HG02678 (cell line): ENCODE measurements at regions not wholly inside any gene's neighbourhood (a gene's known extent, or its start where the extent isn't known, plus 50 kb on each side); places are given as distances from the start of the nearest gene placed in this dataset.

ENCODE experiments used
- ATAC-seq: cut with Tn5 transposase; IDR thresholded peaks from one replicate; pipeline ENCODE4 v1.9.1; 2021; ENCODE audit warnings: mild to moderate bottlenecking, moderate library complexity; ENCODE audit not compliant: unreplicated experiment

DNA sequence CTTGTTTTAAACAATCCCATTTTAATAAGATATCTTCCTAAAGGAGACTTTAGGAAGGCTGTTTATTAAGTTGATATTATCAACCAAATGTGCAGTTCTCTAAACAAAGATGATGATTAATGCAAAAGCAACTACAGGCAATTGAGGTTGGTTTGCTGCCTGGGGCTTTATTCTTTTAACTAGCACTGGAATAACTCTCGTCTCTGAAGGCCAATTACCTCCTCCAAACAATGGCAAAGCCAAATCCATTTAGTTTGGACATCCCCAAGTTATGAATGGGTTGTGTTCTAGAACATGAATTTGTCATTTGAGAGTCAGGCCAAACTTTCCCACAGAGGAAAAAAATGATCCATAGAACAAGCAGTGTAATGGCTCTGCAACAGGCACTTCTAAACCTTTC is 114.1 kb downstream of the SLC16A9 start:
- ATAC-seq = no peak

- no peak for ATAC-seq
Measured at GRCh38 chr10:59593768-59594167, 115.9 kb downstream of the SLC16A9 start.

- ATAC-seq = no peak
Measured at GRCh38 chr10:59589796-59590195, 119.9 kb downstream of the SLC16A9 start.

- ATAC-seq = no peak
Measured at GRCh38 chr10:59588791-59589190, 120.9 kb downstream of the SLC16A9 start.

DNA sequence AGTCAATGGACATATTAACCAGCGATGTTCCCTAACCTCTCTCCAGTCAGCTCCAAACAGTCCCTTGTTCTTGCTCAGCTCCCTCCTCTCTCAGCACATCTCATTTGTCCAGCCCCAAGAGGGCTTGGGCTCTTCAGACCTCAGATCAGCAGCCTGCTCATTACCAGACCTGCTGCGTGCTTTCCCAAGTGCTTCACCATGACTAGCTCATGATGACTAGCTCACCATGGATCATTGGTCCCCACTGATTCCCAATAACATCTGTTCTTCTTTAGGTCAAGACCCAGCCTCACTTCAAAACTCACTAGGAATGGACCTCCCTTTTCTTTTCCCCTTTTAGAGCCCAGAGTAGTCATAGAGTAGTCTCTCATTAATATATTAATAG is 121.9 kb downstream of the SLC16A9 start:
- ATAC-seq = no peak

GRCh38 chr10:59587083-59587755 is 122.4 kb downstream of the SLC16A9 start:
- ATAC-seq = no peak

GRCh38 chr10:59586407-59586891 is 123.2 kb downstream of the SLC16A9 start:
- ATAC-seq = no peak

DNA sequence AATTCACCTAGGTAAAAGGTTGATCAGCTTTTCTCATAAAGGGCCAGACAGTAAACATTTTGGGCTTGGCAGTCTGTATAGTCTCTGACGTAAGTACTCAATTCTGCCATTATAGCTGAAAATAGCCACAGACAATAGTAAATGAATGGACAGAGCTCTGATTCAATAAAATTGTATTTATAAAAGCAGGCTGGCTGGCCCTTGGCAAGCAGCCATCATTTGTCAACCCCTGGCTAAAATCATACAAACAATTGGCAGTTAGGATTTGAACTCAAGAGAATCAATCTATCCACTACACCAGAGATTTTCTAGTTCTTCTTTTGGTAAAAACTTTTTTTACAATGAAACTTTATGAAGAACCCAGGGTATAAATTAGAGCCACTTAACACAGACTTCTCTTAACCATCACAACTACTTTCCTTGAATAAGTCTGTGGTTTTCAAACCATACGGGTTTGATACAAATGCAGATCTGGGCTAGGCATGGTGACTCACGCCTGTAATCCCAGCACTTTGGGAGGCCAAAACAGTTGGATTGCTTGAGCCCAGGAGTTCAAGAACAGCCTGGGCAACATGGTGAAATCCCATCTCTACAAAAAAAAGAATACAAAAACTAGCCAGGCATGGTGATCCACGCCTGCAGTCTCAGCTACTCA is 124.5 kb downstream of the SLC16A9 start:
- no peak for ATAC-seq

- no peak for ATAC-seq
Measured at GRCh38 chr10:59582780-59583179, 126.9 kb downstream of the SLC16A9 start.

DNA sequence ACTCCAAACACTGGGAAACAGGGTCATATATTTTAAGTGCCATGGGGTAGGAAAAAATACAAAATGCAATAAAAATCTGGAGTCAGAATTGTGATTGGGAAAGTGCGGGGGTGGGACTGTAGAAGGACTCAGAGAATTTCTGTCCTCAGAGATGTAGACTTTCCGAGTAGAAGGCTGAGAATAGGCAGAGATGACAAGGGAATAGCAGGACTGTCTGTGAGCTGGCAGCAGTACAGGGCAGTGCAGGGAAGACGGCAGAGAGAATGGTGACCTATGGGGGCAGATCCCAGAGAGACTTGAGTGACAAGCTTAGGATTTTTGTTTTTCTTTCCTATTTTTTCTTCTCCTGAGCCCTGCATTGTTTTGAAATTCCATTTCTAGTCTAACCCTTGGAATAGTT is 127.6 kb downstream of the SLC16A9 start:
- no peak for ATAC-seq

GRCh38 chr10:59580026-59580863 is 129.4 kb downstream of the SLC16A9 start:
- ATAC-seq = no peak

DNA sequence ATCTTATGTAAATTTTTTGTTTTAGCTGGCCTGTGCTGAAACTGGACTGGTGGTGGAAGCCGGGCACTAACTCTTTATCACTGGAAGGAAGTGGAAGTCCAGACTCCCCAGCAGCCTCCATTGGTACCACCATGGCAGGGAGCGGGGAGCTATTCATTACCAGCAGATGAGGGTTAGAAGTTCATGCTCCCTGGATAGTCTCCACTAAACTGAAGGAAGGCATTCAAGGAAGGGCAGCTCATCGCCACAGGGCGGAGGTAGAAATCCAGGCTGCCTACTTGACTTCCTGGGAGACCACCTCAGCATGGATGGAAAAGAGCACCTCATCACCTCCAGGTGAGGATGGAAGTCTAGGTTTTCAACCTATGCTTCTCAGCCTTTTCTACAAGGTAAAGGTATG is 130.9 kb downstream of the SLC16A9 start:
- ATAC-seq = no peak

DNA sequence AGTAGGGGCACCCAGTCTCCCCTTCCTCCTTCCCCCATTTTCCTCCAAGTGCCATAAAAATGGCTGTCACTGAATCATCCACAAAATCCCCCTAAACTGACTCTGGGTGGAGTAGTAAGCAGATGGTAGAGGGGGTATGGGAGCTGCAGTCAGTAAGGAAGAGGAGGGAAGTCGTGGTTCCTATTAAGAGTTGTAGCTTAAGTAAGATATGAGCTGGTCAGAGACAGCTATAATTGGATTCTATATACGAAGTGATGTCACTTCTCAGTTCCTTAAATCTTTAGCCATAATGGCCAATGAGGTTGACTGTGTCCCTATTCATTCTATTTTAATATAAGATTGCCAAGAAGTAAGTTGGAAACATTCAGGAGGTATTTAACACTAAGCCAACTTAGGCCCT is 131.7 kb downstream of the SLC16A9 start:
- ATAC-seq = peak; percentile 51

DNA sequence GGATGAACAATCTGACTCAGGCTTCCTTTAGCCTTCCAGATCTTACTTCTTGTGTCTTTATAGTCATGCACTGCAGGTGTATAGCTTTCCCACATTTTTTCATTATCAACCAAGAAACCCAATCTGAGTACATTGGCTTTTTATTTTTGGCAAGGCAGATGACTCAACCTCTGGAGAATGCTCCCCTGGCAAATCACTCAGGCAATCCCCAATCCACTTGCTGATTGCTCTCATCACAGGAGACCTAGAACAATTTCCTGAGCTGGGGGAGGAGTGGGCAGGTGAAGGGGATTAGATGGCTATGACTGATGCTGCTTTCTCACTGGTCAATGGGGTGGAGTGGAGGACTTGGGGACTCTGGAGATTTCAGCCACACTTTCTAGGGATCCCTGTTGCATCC is 134.4 kb downstream of the SLC16A9 start:
- no peak for ATAC-seq

DNA sequence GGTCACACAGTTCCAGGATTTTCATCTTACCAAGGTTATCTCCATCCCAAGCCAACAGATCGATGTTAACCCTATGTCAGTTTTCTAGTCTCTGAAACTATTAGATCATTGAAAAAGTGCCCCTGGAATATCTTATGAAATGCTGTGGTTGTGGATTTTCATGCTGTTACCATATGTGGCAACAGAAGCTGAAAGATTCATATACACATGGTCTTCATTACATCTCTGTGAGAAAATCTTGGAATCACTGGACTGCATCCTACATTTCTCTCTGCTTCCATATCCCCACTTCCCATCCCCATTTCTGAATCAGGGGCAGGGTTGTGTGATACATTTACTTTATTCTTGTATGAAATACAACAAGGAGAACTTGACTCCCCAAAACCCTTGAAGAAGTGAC is 146.1 kb downstream of the SLC16A9 start:
- ATAC-seq = no peak

GRCh38 chr10:59562126-59562525 is 147.5 kb downstream of the SLC16A9 start:
- no peak for ATAC-seq

DNA sequence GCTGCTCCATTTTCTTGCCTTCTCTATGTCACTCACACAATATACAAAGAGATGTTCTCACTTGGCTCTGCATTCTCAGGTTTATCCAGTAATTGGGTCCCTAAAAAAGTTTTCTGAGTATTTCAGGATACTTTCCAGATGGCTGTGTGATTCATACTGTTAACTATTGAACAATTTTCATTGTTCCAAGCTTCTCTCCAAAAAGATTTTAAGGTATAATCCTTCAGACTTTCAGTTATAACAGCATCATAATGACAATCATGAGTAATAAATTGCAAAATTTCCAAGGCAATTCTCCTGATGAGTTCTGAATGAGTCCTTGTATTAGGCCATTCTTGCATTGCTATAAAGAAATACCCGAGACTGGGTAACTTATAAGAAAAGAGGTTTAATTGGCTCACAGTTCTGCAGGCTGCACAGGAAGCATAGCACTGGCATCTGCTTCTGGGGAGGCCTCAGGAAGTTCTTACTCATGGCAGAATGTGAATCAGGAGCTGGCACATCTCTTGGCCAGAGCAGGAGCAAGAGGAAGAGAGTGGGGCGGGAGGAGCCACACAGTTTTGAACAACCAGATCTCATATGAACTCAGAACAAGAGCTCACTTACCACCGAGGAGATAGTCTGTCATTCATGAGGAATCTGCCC is 148.1 kb downstream of the SLC16A9 start:
- ATAC-seq = no peak

GRCh38 chr10:59560990-59561389 is 148.7 kb downstream of the SLC16A9 start:
- ATAC-seq = no peak

DNA sequence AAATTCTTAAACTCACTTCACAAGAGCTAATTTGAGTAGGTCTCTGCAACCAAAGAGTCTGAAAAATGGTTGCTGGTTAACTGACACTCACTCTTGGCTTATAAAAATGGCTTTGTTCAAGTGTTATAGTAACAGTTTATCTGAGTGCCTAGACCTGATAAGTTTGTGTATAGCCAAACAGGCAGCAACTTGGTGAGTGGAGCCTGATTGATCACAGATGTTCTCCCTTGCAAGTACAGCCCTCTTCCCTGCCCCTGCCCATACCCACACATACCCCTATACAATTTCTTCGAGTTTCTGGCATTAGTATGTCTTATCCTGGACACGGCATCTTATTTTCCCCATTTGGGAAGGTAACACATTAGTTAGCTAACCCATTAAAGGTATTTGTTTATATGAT is 149.5 kb downstream of the SLC16A9 start:
- no peak for ATAC-seq

GRCh38 chr10:59558066-59558465 is 151.6 kb downstream of the SLC16A9 start:
- no peak for ATAC-seq

GRCh38 chr10:59557642-59558041 is 152.0 kb downstream of the SLC16A9 start:
- no peak for ATAC-seq
